GM12878 (cell line): ENCODE measurements at regions not wholly inside any gene's neighbourhood (a gene's known extent, or its start where the extent isn't known, plus 50 kb on each side); places are given as distances from the start of the nearest gene placed in this dataset.

Experiments
- ATAC-seq: fragments of 200-7000 bp; cut with Tn5 transposase; 3 replicates; pipeline ENCODE4 v1.9.1; 2020; ENCODE audit warnings: mild to moderate bottlenecking, moderate library complexity
- BruUV-seq: library from RNA; stranded (reverse); fragments of 400-500 nt; replicated peaks from 2 replicates; lab custom pipeline; 2021; lab: Mats Ljungman, UMichigan
- CTCF ChIA-PET: fragments of 300-600 bp; sonication (Branson Sonifier 250); formaldehyde crosslinking; extraction: SDS; loops from one replicate; lab custom pipeline; 2021; ENCODE audit warnings: inconsistent platforms; lab: Yijun Ruan, JAX
- POLR2A ChIA-PET: fragments of 350-600 bp; formaldehyde crosslinking; extraction: SDS; loops from one replicate; lab custom pipeline; 2021; ENCODE audit warnings: inconsistent platforms; lab: Charles Lee
- RAD21 ChIA-PET: fragments of 300-600 bp; sonication (Branson Sonifier 250); formaldehyde crosslinking; loops from one replicate; lab custom pipeline; 2023; ENCODE audit warnings: antibody characterized with exemption; ENCODE audit not compliant: unreplicated experiment; lab: Charles Lee
- SMC1A ChIA-PET: fragments of 300-600 bp; sonication (Branson Sonifier 250); formaldehyde crosslinking; loops from one replicate; lab custom pipeline; 2023; ENCODE audit not compliant: unreplicated experiment, uncharacterized antibody; lab: Charles Lee
- DNase-seq: peaks from one replicate; pipeline ENCODE4 v3.0.0-alpha.2; 2011; ENCODE audit warnings: low read depth, low spot score
- FAIRE-seq: peaks from 3 replicates; lab custom pipeline; 2011; peaks lifted over from hg19 to GRCh38; lab: Jason Lieb, UNC
- H2AFZ ChIP-seq: 2 replicates; pipeline ENCODE4 v1.6.0; 2011; ENCODE audit warnings: low read depth, low read length, control low read depth; ENCODE audit not compliant: control insufficient read depth
- H3K27ac ChIP-seq: 2 replicates; pipeline ENCODE4 v1.5.1; 2011; ENCODE audit warnings: control low read depth; ENCODE audit not compliant: control insufficient read depth, insufficient read depth
- H3K27me3 ChIP-seq, 2 experiments: replicated peaks in 1 of 2; 2 replicates each; pipeline versions ENCODE4 v1.6.0 to v1.6.1; 2011; ENCODE audit warnings: low read length in 1 of 2; ENCODE audit not compliant: control insufficient read depth in 2 of 2, insufficient read depth in 2 of 2
- H3K36me3 ChIP-seq, 2 experiments: 2 replicates each; pipeline ENCODE4 v1.5.1; 2011; ENCODE audit warnings: low read length in 1 of 2; ENCODE audit not compliant: control insufficient read depth in 2 of 2, insufficient read depth in 2 of 2
- H3K4me1 ChIP-seq: 2 replicates; pipeline ENCODE4 v1.6.1; 2011; ENCODE audit warnings: mild to moderate bottlenecking, low read length, moderate library complexity, mixed read lengths; ENCODE audit not compliant: control insufficient read depth, insufficient read depth
- H3K4me2 ChIP-seq: 2 replicates; pipeline ENCODE4 v1.6.0; 2011; ENCODE audit warnings: control low read depth; ENCODE audit not compliant: control insufficient read depth, insufficient read depth
- H3K4me3 ChIP-seq: fragments of 200-600 bp; sonication (generic); 2 replicates; pipeline ENCODE4 v1.5.1; 2016
- H3K79me2 ChIP-seq: 2 replicates; pipeline ENCODE4 v1.6.0; 2011; ENCODE audit warnings: low read length; ENCODE audit not compliant: control insufficient read depth, insufficient read depth
- H3K9ac ChIP-seq: 2 replicates; pipeline ENCODE4 v1.8.0; 2011; ENCODE audit warnings: low read length, control low read depth, mixed read lengths; ENCODE audit not compliant: control insufficient read depth, insufficient read depth
- H3K9me3 ChIP-seq: replicated peaks from 3 replicates; pipeline ENCODE4 v1.5.1; 2011; ENCODE audit warnings: mild to moderate bottlenecking, low read length; ENCODE audit not compliant: control insufficient read depth, insufficient read depth
- H4K20me1 ChIP-seq: 2 replicates; pipeline ENCODE4 v1.6.0; 2011; ENCODE audit not compliant: control insufficient read depth, insufficient read depth
- CBFB ChIP-seq: IDR thresholded peaks from 2 replicates; pipeline ENCODE4 v1.6.1; 2016; ENCODE audit warnings: antibody characterized with exemption, low read depth
- CEBPZ ChIP-seq: fragments of 150-350 bp; IDR thresholded peaks from 2 replicates; pipeline ENCODE4 v1.6.1; 2016; ENCODE audit warnings: low read depth, low read length
- EP300 ChIP-seq, 2 experiments: fragments of 150-350 bp in 1 of 2; IDR thresholded peaks; 2 replicates each; pipeline ENCODE4 v1.6.1; 2011 to 2012; ENCODE audit warnings: low read depth in 2 of 2, low read length in 2 of 2, borderline replicate concordance in 1 of 2, improper control_type of control experiment in 1 of 2, inconsistent platforms in 1 of 2; ENCODE audit not compliant: control insufficient read depth in 1 of 2
- FOXK2 ChIP-seq: fragments of 450-650 bp; IDR thresholded peaks from 2 replicates; pipeline ENCODE4 v1.6.1; 2017; ENCODE audit warnings: mild to moderate bottlenecking, moderate library complexity
- PML ChIP-seq: IDR thresholded peaks from 2 replicates; pipeline ENCODE4 v1.6.1; 2012; ENCODE audit warnings: low read length, inconsistent platforms
- TBL1XR1 ChIP-seq: IDR thresholded peaks from 2 replicates; pipeline ENCODE4 v1.6.1; 2012; ENCODE audit warnings: low read depth, low read length, improper control_type of control experiment
- ZBTB33 ChIP-seq: fragments of 450-650 bp; IDR thresholded peaks from 2 replicates; pipeline ENCODE4 v1.6.1; 2017; ENCODE audit warnings: mild to moderate bottlenecking
- ZNF384 ChIP-seq: IDR thresholded peaks from 2 replicates; pipeline ENCODE4 v1.6.1; 2012; ENCODE audit warnings: low read depth, mild to moderate bottlenecking, low read length, improper control_type of control experiment, borderline replicate concordance
- WGBS: methylation state at CpG from one replicate; pipeline ENCODE4 v1.1.6; 2016; ENCODE audit warnings: low lambda C conversion rate; ENCODE audit not compliant: insufficient replicate concordance, insufficient coverage; ENCODE audit errors: missing lambda C conversion rate; 5-methylcytosine and 5-hydroxymethylcytosine counted together
- in situ Hi-C: fragments of 300-500 bp; cut with MboI; formaldehyde crosslinking; loops from 9 replicates; pipeline ENCODE4 v1.14.3; 2018; ENCODE audit warnings: mixed read lengths
- intact Hi-C: fragments of 100-400 bp; cut with micrococcal nuclease; formaldehyde crosslinking; loops from one replicate; pipeline ENCODE4 v1.14.2; 2022; ENCODE audit not compliant: unreplicated experiment
- TF ChIP-seq, protein P1 (sequence below): fragments of 450-650 bp; IDR thresholded peaks from 2 replicates; pipeline ENCODE4 v1.6.1; 2014; ENCODE audit warnings: mild to moderate bottlenecking

DNA sequence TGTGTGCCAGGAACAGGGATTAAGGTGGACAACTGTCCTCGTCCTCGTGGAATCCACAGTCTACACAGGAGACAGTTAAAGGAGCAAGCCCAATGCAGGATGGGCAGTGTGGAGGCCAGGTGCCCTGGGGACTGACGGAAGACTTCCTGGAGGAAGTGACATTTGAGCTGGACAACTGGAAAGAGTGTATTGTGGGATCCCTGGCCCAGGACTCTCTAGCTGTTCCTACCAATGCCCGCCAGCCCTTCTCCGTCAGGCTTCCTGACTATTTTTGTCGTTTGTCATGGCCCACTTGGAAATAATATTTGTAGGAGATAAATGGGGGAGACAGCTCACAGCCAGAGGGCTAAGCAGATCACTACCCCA is 235.3 kb downstream of the TOMM20 start:
- Histone ChIP-seq H3K79me2 (no peaks in the 10 kb centered on the region), H3K4me1 (peaks cover 4% of the 10 kb centered on the region; the same call in 1 of the 2 replicates), H3K4me3 (no peak overlapping the region), H3K36me3 (no peaks in the 10 kb centered on the region), H4K20me1 (no peaks in the 10 kb centered on the region), H3K27me3 (no peaks in the 10 kb centered on the region), H3K4me2 (no peak overlapping the region), H2AFZ (0 out of 2 replicates have a peak overlapping the region, but pooled peaks have one; percentile 13), H3K27ac (no peak overlapping the region), H3K9me3 (no peaks in the 10 kb centered on the region), H3K9ac (no peak overlapping the region)
- no peak for ATAC-seq
- intact Hi-C loops, result no loop called here
- RAD21 ChIA-PET, result interaction anchor here (0.8 to 1.2 kb wide), 2 partner anchors 125 to 126 kb away, joined by 3 read pairs; no protein-coding TSS in a partner anchor
- no peak for FAIRE-seq
- SMC1A ChIA-PET, result interaction anchor here (1.1 to 3.4 kb wide), 4 partner anchors 9 to 62 kb away, joined by 3 to 11 read pairs (median 5); no protein-coding TSS in a partner anchor
- 73% methylated on average over 6 of the region's 6 CpGs for WGBS
- POLR2A ChIA-PET, result interaction anchor here (0.5 kb wide), 1 partner anchor 14 kb away, joined by 4 read pairs; no protein-coding TSS in a partner anchor
- in situ Hi-C loops, result no loop called here
- DNase-seq, result no peak
- BruUV-seq, result no TSS peak
- no peak for TF ChIP-seq ZBTB33
- TF ChIP-seq, protein P1, sequence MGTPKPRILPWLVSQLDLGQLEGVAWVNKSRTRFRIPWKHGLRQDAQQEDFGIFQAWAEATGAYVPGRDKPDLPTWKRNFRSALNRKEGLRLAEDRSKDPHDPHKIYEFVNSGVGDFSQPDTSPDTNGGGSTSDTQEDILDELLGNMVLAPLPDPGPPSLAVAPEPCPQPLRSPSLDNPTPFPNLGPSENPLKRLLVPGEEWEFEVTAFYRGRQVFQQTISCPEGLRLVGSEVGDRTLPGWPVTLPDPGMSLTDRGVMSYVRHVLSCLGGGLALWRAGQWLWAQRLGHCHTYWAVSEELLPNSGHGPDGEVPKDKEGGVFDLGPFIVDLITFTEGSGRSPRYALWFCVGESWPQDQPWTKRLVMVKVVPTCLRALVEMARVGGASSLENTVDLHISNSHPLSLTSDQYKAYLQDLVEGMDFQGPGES, result no peak
- no peak for TF ChIP-seq PML
- no peak for TF ChIP-seq FOXK2
- TF ChIP-seq EP300 (IDR thresholded peaks at IDR 0.05; ENCODE audit: borderline replicate concordance in 1 of 2, control insufficient read depth in 1 of 2, low read depth in 2 of 2, low read length in 2 of 2), result no peak
- no peak for TF ChIP-seq ZNF384
- TF ChIP-seq TBL1XR1, result no peak
- TF ChIP-seq CBFB, result no peak
- no peak for TF ChIP-seq CEBPZ
- CTCF ChIA-PET, result interaction anchor here (1.1 to 1.6 kb wide), 3 partner anchors 23 to 31 kb away, joined by 3 read pairs; no protein-coding TSS in a partner anchor
